Activated CD4-positive, alpha-beta T cell treated with anti-CD3 and anti-CD28 coated beads, Interleukin-2, amount 50 U/mL, for 1 hour (primary cell): ENCODE measurements at regions not wholly inside any gene's neighbourhood (a gene's known extent, or its start where the extent isn't known, plus 50 kb on each side); places are given as distances from the start of the nearest gene placed in this dataset.

ENCODE experiments used
- DNase-seq: peaks from one replicate; pipeline ENCODE4 v3.0.0-alpha.2; 2020

GRCh38 chr3:130263708-130264107 is 81.8 kb upstream of the COL6A5 start:
- DNase-seq, result no peak

- no peak for DNase-seq
These were observed 78.7 kb upstream of the COL6A5 start for GRCh38 chr3:130266817-130267216.

- no peak for DNase-seq
These were observed 69.2 kb upstream of the COL6A5 start for GRCh38 chr3:130276203-130276803.

- no peak for DNase-seq
These were observed 56.8 kb upstream of the COL6A5 start for GRCh38 chr3:130288670-130289069.

GRCh38 chr3:130291148-130291547 is 54.3 kb upstream of the COL6A5 start:
- DNase-seq, result no peak

GRCh38 chr3:130293247-130293646 is 52.2 kb upstream of the COL6A5 start:
- no peak for DNase-seq
